Ureter (tissue), 1 donor: ENCODE measurements at regions not wholly inside any gene's neighbourhood (a gene's known extent, or its start where the extent isn't known, plus 50 kb on each side); places are given as distances from the start of the nearest gene placed in this dataset.
"Not testable (repeated sequence)": the region's sequence is repeated elsewhere in the genome, so short reads cannot be mapped to it uniquely, and the experiment has no call there.

Experiments used
- DNase-seq: peaks from one replicate; pipeline ENCODE4 v3.0.0-alpha.2; 2020; ENCODE audit warnings: low spot score
- donor health status: DM: yes; HTN: yes; CAD: no.

DNA sequence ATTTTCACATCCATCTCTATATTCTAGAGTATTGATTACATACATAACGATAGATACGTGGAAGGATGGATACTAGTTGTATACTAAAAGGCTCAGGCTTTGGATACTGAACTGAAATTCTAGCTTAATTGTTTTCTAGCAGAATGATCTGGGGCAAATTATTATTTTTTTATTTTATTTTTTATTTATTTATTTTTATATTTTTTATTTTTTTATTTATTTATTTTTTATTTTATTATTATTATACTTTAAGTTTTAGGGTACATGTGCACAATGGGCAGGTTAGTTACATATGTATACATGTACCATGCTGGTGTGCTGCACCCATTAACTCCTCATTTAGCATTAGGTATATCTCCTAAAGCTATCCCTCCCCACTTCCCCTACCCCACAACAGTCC is 432.6 kb upstream of the GRM7 start:
- not testable (repeated sequence) for DNase-seq

DNA sequence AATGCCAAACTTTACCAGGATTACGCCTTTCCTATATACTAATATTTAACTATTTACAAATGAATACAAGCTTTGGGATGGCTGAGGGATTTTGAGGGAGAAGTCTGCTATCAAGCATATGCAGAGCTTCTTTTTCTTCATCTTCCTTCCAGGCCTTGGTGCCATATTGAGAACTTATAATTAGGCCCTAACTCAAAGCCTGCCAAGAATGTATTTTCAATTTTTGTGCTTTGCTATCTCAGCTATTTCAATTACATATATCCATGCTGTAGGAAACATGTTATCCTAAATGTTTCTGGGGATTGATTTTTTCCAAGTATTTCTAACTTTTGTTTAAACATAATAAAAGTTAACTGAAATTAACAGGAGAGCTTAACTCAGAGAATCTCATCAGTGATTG is 425.0 kb upstream of the GRM7 start:
- DNase-seq: no peak

DNA sequence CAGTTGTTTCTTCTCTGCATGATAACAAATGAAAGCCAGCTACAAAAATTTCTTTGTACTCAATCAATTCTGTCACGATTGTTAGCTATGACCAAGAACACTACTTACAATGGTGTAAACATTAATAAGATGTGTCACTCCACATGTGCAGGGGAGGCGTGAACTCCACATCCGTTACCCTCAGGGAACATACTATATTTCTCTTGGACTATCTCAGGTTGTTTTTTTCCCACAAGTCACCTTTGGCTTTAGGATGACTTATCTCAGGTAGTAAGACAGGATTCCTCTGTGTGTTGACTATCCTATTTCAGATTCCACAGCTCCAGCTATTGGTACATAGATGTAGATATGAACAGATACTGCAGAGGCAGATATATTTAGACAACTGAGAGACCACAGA is 423.3 kb upstream of the GRM7 start:
- no peak for DNase-seq

DNA sequence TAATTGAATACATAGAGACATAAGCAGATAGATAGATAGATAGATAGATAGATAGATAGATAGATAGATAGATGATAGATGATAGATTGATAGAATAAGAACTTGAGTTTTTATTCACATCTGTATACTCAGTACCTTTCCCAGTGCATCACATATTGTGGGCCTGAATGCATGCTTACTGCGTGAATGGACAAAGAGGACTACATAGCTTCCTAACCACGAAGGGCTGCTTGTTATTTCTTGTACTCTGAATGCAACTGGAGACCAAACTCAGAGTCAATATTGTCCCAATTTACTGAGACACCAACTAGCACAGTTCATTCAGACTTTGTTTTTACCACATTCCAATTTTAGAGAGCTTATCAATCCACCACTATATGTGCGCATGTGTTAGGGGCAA is 422.9 kb upstream of the GRM7 start:
- no peak for DNase-seq

DNA sequence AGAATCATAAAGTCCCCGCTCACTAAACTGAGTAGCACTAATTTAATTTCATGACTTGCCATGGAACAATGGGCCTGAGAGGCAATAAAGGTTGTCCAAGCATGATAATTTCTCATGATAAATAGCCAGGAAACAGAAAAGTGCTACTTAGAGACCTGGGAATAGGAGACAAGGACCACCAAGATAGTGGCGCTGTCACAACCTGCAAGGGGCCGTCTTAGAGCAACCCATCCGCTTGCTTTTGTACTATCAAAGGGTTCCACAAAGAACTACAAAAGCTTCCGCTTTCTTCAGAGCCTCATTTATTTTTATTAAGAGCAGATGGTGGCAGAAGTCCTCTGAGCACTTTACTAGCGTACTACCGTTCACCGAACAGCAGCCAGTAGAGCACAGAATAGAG is 421.7 kb upstream of the GRM7 start:
- no peak for DNase-seq

DNA sequence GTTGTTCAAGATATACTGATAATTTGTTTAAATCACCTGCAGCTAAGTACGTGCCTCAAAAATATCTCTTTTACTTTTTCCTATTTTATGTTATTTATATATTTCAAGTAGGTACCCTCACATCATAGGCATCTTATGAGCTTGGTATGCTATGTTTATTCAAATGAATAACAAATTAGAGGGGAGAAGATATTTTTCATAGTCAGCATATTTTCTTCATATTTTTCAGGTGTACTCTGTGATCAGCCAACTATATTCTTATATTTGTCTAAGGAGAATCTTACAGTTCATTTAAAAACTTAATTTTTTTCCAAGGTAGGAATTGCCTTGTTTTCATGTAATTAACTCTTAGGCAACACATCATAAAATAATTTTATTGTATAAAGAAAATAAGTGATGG is 421.1 kb upstream of the GRM7 start:
- DNase-seq: no peak

DNA sequence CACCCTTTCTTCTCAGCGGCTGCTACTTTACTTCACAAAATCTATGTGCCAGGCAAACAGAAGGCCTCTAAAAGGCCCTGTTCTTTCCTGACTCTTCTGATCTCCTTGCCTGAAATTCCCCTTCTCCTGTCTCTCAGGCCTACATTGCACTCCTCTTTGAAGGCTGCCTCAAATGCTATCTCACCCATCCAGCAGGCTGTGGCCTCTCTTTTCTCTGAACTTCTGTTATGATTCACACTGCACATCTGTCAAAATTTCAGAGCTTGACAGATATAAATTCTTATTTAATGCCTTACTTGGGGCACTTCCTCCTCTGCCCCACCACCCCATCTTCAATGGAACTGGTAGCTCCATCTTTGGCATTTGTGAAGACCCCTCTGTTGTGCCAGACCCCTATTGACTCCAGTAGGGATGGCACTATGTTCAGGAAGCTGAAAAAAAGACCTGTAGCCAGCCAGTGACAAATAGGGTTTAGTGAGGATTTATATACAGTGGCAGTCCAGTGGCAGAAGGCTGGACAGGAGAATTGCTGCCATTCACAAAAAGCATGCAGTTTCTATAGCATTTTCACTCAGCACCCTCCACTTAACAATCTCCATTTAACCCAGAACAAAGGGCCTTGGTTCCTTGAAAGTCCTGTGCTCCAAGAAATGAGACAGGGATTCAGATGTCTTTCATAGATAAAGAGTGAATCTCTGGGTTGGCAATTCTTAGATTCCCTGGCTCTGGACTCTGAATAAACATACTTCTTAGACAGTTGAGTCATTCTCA is 415.8 kb upstream of the GRM7 start:
- no peak for DNase-seq

DNA sequence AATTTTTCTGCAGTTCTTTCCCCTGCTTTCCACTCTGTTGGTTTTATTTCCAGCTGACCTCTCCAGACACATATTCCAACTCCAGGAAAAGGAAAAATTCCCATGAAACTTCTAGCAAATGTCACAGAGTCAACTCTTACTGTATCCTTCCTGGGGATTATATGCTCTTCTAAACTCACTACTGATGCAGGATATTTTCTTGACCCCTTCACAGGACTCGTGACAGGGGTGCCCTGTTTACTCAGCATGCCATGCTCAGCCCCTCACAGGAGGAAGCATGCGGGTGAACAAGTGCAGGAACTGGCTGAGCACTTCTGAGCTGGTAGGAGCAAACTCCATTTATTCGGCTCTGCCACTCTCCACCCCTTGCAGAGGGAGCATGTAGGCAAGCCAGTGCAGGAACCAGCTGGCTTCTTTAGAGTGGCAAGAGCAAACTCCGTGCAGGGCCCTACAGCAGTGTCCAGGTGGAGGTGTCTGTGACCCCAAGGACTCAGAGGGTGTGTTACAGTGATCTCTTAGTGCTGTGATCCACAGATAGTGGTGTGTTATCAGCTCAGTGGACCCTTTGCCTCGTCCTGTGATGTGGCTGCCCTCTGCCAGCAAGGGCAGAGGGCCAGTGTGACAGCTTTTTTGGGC is 413.6 kb upstream of the GRM7 start:
- DNase-seq: no peak

DNA sequence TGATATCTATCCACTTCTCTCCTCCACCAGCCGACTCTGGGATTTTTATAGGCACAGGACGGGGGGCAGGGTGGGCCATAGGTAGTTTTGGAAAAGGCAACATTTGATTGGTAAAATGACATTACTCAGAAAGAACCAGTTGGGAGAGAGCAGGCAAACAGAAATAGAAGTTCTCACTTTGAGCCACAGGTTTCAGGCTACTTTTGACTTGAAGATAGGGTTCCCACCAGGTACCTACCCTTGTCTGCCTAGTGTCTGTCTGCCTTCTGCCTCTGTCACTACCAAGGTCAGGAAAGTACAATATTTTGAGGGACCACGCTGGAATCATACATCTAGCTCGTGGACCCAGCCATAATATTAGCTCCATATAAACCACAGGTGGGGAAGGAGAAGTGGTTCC is 412.9 kb upstream of the GRM7 start:
- DNase-seq: no peak

DNA sequence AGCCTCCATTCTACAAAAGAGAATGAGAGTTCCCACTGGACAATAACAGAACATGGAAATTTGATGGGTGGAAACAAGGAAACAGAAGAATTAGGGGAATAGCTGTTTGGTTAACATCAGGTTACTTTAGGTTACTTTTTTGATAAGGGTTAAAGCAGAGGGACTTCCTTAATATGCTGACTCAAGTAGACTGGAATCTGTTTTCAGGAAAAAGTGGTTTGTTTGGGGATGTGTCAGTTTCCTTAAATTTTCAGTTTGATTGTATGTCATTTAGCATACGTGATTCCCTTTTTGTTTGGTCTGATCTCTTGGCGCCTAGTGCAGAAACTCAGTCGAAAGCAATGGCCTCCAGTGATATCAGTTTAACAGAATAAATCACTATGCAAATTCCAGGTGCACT is 411.8 kb upstream of the GRM7 start:
- DNase-seq: no peak

DNA sequence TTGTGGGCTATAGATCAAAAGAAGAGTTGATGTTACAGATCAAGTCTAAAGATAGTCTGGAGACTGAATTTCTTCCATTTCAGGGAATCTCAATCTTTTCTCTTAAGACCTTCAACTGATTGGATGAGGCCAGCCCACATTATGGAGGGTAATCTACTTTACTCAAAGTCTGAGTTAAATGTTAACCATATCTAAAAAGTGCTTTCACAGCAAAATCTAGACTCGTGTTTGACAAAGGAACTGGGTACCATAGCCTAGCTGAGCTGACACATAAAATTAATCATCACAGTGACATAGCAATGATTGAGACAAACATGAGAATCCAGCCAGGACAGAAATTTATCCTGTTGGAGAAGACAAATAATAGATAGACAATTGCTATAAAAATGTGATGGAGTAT is 407.9 kb upstream of the GRM7 start:
- DNase-seq: no peak

DNA sequence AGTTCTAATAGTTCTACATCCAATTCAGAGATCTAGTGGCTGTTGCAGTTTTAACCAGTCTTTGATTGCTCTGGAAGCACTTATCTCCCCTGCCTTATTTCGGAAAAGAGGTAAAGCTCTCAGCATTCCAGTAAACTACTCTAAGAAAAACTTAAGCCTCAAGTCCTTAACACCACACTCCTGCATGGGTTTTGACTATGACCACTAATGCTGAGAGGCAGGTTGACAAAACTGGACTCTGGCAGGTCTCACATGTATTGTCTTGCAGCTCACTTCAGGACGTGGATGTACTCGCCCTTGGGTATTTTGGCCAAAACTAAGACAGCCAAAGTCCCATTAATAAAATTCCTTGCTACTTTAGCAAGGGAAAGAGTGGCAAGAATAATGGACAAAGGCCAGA is 405.9 kb upstream of the GRM7 start:
- DNase-seq: no peak

DNA sequence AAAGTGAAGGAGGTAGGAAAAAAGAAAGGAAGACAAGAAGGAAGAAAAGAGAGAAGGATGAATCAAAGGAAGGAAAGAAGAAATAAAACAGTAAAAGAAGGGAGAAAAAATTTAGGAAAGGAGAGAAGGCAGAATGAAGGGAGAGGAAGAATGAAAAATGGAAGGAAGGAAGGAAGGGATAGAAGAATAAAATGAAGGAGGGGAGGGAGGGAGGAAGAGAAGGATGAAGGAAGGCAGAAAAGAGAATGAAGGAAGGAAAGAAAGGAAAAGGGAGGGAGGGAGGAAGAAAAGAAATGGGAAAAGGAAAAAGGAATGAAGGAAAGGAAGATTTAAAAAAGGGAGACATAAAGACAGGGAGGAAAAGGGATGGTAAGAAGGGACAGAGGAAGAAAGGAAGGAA is 393.7 kb upstream of the GRM7 start:
- no peak for DNase-seq

DNA sequence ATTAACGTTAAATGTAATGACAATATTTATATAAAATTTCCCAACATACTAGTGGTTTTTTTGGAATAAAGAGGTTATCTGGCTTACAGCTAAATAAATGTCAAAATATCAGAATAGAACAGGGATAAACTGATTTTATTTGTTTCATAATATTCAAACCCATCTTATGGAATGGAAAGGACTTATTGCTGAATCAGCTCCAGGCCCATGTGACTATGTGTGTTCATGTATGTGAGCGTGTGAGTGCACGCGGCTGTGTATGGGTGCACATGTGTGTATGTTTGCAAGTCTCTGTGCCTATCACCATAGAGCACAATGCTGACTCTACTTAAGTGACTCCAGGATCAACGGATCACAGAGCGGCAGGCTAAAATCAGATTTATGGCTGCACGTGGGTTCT is 392.3 kb upstream of the GRM7 start:
- DNase-seq: no peak

DNA sequence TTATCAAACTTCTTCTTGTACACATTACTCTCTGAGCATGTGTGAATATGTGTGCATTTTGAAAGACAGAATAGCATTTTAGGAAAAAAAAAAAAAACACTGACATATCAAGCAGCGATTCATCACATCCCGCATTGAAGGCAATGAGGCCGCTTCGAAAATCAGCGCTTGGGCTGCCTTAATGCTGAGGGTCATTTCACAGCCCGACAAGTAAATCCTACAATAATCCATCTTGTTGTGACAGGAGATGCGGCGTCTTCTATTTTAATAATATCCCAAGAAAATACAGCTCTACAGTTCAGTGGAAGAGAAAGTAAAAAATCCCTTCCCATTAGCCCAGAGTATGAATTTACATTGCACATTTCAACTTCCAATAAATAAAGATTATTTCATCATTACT is 389.2 kb upstream of the GRM7 start:
- no peak for DNase-seq

DNA sequence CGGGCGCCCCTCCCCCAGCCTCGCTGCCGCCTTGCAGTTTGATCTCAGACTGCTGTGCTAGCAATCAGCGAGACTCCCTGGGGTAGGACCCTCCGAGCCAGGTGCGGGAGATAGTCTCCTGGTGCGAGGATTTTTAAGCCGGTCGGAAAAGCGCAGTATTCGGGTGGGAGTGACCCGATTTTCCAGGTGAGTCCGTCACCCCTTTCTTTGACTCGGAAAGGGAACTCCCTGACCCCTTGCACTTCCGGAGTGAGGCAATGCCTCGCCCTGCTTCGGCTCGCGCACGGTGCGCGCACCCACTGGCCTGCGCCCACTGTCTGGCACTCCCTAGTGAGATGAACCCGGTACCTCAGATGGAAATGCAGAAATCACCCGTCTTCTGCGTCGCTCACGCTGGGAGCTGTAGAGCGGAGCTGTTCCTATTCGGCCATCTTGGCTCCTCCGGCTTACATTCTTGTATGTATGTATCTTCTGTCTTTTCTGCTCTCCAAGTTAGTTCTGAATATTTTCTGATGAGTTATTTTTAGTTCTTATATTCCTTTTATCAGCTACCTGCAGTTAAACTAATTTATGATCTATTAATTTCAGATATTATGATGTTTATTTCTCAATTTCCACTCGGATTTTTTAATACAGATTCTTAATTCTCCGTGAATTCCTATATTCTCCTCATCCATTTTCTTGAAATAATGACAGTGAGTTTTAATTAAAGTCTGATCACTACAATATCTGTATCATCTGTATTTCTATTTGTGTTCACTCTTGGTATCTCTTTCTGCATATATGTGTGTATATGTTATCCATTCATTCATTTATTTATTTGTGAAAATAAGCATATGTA is 370.2 kb upstream of the GRM7 start:
- not testable (repeated sequence) for DNase-seq

DNA sequence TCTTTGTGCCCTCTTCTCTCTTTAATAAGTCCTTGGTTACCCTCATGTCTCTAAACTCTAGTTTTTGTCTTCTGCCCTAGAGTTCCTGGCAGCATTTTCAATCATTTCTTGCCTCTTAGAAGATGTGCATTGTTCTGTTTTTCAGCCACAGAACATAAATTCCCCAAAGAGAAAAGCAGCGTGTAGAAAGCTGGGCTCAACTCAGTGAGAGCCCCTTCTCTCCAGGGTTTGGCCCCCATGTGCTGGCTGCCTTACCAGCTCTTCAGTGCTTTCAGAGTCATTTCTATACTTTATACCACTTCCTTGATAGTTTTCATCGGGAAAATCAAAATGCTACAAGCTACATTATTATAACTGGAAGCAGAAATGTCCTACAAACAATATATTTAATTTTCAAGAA is 369.1 kb upstream of the GRM7 start:
- DNase-seq: no peak

DNA sequence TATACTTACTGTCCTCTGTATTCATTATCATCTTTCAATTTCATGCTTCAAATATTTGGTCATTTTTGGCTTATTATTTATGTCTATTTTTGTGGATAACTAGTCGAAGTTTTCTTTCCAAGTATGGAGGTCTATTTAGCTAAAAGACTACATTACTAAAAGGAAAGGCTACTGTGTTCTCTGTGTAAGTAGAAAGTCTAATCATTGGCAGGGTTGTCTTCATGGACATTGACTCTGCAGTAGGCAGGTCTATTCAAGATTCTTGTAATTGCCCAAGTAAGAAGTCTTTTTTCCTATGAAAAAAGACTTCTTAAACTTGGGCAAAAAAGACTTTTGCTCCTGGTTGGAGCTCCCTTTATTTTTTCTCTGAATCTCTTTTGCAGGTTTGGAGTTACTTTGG is 368.6 kb upstream of the GRM7 start:
- no peak for DNase-seq

DNA sequence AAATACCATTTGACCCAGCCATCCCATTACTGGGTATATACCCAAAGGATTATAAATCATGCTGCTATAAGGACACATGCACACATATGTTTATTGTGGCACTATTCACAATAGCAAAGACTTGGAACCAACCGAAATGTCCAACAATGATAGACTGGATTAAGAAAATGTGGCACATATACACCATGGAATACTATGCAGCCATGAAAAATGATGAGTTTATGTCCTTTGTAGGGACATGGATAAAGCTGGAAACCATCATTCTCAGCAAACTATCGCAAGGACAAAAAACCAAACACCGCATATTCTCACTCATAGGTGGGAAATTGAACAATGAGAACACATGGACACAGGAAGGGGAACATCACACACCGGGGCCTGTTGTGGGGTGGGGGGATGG is 362.0 kb upstream of the GRM7 start:
- not testable (repeated sequence) for DNase-seq

DNA sequence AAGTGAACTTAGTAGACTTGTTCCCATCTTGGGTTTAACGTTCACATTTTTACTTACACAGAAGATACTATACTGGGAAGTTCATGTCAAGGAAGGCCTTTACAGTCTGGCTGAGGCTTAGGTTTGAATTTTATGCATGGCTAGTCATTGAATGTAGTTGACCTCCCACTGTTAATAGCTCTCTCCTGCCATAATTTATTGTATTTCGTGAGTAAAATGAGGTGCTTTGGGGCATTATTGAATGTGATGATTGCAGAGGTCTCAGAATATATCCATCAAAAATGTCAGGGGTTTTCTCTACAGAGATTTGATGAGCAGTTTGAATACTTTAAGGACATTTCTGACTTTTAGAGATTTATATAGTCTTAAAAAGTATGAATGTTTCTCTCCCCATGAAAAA is 356.6 kb upstream of the GRM7 start:
- DNase-seq: no peak

DNA sequence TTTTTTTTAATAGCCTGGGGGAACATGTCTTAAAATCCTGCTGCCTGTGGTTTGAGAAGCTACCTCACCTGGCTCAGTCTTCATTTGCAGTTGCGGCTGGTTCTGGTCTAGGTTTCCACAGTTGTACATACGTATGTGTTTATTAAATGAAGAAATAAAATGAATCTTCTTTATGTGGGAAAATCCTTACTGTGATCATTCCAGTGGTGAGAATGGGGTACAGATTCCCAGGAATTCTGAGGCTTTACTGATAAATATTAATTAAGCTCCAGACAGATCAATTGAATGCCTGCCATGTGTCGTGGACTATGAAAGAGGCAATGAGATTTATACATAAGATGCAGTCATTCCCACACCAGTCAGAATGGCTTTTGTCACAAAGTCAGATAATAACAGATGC is 356.1 kb upstream of the GRM7 start:
- no peak for DNase-seq

DNA sequence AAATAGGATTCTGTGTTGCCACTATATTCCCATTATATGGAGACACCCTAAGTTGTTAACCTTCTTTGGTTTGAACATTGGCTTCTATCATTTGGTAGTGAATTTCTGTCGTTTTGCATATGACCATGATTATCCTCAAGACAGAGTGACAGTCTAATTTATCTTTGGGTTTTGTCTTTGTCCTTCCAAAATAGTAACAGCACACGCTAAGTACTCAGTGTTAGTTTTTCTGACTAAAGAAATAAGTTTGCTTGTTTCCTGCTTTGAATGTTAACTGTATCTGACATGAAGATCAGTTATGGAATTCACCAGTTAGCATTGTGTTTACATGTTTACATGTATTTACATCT is 352.5 kb upstream of the GRM7 start:
- no peak for DNase-seq

DNA sequence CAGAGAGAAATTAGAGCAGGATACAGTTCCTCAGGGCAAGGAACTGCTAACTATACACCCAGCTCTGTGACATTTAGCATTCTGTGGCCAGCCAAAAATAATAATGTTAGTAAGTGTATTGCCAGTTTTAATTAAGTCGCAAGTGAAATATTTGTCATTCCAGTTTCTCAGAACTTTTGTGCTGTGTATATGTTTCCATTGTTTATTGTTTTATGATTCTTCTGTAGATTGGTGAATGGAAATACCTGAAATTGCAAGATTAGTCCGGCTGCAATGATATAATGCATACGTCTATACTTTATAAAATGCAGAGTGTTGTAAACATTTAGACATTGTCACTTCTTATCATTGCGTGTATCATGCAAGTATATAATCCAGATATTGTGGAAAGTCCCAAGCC is 351.3 kb upstream of the GRM7 start:
- DNase-seq: no peak
